HG02759 (cell line): ENCODE measurements at regions not wholly inside any gene's neighbourhood (a gene's known extent, or its start where the extent isn't known, plus 50 kb on each side); places are given as distances from the start of the nearest gene placed in this dataset.
A peak's percentile ranks its signal among the peaks of the same experiment; 100 is the strongest.
"Not testable (repeated sequence)": the region's sequence is repeated elsewhere in the genome, so short reads cannot be mapped to it uniquely, and the experiment has no call there.

Experiments
- ATAC-seq: cut with Tn5 transposase; IDR thresholded peaks from one replicate; pipeline ENCODE4 v1.9.1; 2021; ENCODE audit warnings: mild to moderate bottlenecking, moderate library complexity; ENCODE audit not compliant: unreplicated experiment

DNA sequence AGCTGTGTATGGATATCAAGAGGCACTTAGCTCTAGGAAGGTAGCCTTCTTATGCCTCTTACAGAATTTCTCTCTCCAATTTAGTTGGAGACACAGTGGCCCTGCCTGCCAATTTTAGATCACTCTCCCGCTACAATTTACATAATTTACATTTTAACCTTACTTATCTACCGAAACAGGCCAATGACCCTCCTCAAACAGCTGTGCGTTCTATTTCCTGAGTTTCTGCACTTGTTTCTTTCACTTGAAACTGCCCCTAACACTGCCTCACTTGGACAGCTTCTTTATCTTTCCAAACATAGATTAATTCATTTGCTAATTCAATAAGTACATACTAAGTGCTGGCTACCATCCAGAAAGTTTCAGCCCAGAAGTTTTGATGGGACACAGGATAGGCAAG is 52.9 kb upstream of the HDDC2 start:
- ATAC-seq, result no peak

- ATAC-seq, result peak; percentile 44
Observed at GRCh38 chr6:125356884-125357283, 55.1 kb upstream of the HDDC2 start.

- peak; percentile 70 for ATAC-seq
Observed at GRCh38 chr6:125357515-125358256, 55.9 kb upstream of the HDDC2 start.

DNA sequence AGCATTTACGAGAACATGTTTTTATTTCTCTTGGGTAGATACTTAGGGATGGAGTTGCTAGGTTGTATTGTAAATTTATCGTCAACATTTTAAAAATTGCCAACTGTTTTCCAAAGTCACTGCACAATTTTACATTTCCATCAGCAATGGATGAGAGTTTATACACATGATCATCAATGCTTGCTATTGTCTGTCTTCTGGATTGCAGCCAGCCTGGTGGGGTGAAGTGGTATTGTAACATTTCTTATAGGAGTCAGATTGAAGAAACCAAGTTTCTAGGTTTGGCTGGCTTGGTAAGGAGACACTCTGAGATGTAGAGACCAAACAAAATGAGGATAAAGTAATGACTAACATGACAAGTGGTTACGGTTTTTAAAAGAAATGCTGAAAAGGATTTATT is 57.1 kb upstream of the HDDC2 start:
- ATAC-seq, result no peak

GRCh38 chr6:125361868-125362267 is 60.1 kb upstream of the HDDC2 start:
- no peak for ATAC-seq

GRCh38 chr6:125363039-125363823 is 61.5 kb upstream of the HDDC2 start:
- no peak for ATAC-seq

- ATAC-seq, result no peak
Observed at GRCh38 chr6:125363824-125364165, 62.0 kb upstream of the HDDC2 start.

DNA sequence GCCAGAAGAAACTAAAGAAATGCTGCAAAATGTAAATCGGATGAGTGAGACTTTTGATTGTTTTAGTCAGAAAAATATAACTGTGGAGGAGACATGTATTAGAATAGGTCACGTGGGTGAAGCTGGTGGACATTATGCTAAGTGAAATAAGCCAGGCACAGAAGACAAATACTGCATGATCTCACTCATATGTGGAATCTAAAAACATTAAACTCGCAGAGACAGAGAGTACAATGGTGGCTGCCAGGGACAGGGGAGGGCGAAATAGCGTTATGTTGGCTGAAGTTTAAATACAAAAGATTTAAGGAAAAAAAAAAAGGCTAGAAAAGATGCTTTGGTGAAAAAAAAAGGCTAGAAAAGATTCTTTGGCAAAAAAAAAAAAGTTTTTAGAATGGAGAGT is 63.5 kb upstream of the HDDC2 start:
- no peak for ATAC-seq

DNA sequence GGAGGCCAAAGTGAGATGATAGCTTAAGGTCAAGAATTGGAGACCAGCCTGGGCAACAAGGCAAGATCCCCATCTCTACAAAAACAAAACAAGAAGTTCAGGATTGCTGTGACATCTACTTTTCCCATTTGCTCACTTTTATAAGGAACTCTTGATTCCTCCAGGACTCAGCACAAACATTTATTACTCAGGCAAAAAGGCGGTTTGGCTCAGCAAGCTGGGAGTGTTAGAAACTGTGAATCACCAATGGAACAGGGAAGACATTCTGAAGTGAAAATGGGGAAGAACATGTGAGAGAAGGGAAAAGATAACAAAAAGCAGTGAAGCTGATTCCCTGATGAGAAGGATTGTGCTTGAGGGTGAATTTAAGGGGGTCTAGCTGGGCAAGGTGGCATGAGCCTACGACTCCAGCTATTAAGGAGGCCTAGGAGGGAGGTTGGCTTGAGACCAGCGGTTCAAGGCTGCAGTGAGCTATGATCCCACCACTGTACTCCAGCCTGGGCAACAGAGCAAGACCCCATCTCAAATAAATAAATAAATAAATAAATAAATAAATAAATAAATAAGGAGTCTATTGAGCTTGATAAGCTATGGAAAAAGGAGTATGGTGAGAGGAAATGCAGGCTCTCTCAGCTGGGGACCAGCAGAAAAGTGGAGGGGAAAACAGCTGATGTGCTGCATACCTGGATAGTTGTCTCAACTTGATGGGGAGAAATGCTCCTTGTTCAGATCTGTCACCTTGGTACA is 65.4 kb upstream of the HDDC2 start:
- ATAC-seq, result no peak

- ATAC-seq, result no peak
Observed at GRCh38 chr6:125370343-125370742, 68.6 kb upstream of the HDDC2 start.

DNA sequence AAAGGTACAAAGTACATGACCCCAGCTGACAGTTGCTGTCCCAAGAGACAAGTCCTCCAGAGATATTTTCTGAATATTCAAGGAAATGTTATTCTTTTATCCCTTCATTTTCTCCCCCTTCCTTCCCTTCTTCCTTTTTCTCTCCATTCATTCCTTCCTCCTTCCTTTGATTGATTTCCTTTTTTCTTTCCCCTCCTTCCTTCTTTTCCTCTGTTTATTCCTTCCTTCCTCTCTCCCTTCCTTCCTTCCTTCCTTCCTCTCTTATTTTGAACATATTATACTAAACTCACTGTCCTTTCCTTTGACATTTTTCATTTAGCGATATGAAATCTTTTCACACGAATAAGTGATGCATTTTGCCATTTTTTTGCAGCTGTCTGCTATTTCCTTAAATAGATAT is 73.2 kb upstream of the HDDC2 start:
- ATAC-seq, result no peak

DNA sequence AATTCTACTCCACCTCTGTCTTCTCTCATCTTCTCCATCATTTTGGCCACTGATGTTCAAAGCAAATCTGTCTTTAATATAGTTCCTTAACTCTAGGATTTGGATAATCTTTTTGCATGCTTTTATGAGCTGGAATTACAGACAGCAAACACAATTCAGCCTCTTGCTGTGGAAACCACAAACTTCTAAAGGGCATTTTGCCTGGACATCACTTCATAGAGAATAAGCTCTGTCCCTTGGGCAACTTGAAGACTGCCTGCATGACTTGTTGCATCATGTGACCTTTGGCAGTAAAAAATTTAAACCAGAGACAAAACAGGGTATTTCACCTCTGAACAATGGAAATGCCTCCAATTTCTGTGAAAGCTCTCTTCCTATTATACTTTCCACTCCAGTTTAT is 74.1 kb upstream of the HDDC2 start:
- ATAC-seq, result no peak

- ATAC-seq, result no peak
Observed at GRCh38 chr6:125377621-125378020, 75.9 kb upstream of the HDDC2 start.

DNA sequence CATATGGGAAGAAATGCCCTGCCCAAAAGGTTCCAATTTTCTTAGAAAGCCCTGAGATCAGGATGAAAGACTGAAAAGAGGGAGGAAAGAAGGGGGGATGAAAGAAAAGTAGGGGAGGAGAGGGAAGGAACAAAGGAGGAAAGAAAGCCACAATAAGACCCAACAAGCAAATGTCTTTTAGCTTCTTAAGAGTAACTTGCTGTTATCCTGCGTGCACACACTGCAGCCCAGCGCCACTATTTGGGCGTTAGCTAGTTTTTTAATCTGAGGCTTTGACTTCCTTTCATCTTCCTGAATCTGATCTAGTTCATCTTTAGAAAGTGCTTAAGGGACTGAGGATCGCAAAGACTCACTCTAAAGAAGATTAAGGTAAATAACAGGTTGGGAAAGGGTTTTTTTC is 77.4 kb upstream of the HDDC2 start:
- ATAC-seq, result no peak

GRCh38 chr6:125380474-125380873 is 78.7 kb upstream of the HDDC2 start:
- ATAC-seq, result no peak

- not testable (repeated sequence) for ATAC-seq
Observed at GRCh38 chr6:125386337-125386736, 84.6 kb upstream of the HDDC2 start.

- peak; percentile 58 for ATAC-seq
Observed at GRCh38 chr6:125392682-125393081, 90.9 kb upstream of the HDDC2 start.

GRCh38 chr6:125393449-125393858 is 91.7 kb upstream of the HDDC2 start:
- no peak for ATAC-seq

GRCh38 chr6:125406741-125407140 is 105.0 kb upstream of the HDDC2 start:
- ATAC-seq, result no peak

DNA sequence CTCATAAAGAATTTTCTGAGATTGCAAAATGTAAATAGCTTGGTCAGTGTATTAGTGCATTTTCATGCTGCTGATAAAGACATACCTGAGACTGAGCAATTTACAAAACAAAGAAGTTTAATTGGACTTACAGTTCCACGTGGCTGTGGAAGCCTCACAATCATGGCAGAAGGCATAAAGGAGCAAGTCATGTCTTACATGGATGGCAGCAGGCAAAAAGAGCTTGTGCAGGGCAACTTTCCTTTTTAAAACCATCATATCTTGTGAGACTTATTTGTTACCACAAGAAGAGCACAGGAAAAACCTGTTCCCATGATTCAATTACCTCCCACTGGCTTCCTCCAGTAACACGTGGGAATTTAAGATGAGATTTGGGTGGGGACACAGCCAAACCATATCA is 112.7 kb upstream of the HDDC2 start:
- ATAC-seq, result no peak

DNA sequence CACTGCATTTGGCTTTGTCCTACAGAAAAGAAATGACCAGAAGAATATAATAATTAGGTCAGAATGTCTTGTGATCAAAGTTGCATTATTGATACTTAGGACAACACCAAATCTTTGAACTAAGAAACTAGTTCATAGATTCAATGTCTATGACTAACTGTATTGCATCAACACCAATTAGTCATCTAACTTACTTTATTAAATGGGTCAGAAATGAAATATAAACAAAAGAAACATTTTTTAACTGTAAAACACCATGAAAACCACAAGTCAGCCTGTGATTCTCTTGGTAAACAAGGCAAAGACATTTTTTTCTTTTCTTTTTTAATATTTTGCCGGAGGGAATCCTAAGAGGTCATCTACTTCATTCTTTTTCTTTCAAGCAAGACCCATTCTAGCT is 114.1 kb upstream of the HDDC2 start:
- ATAC-seq, result no peak

DNA sequence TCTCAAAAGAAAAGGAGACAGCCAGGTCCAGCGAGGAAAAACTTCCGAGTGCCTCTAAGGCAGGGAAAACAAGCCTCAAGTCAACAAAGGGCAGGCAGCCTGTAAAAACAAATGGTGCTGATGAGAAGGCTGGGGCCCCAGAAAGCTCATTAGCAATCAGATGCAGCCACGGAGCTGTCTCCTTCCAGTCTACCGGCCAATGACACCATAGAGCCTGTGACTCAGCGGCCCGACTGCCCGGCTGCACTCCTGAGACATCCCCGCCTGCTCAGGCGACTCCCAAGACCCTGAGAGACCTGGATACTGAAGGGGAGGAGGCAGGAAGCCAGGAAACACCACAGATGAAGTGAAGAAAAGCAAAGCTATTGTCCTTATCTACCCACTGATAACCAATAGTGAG is 120.1 kb upstream of the HDDC2 start:
- ATAC-seq, result no peak
